HUES64 (cell line): ENCODE measurements at regions not wholly inside any gene's neighbourhood (a gene's known extent, or its start where the extent isn't known, plus 50 kb on each side); places are given as distances from the start of the nearest gene placed in this dataset.

Experiments
- H3K27ac ChIP-seq: 2 replicates; pipeline ENCODE4 v1.7.0; 2013; ENCODE audit warnings: low read depth, low read length, inconsistent platforms
- H3K27me3 ChIP-seq: 2 replicates; pipeline ENCODE4 v1.6.1; 2013; ENCODE audit warnings: mild to moderate bottlenecking, low read length; ENCODE audit not compliant: insufficient read depth
- H3K36me3 ChIP-seq: 2 replicates; pipeline ENCODE4 v1.6.1; 2013; ENCODE audit warnings: mild to moderate bottlenecking, low read length; ENCODE audit not compliant: insufficient read depth
- H3K4me1 ChIP-seq: 2 replicates; pipeline ENCODE4 v1.6.1; 2013; ENCODE audit warnings: mild to moderate bottlenecking, low read length, moderate library complexity; ENCODE audit not compliant: insufficient read depth
- H3K4me3 ChIP-seq: 2 replicates; pipeline ENCODE4 v1.5.1; 2013; ENCODE audit warnings: mild to moderate bottlenecking, low read length, moderate library complexity
- H3K9ac ChIP-seq: 2 replicates; pipeline ENCODE4 v1.6.1; 2013; ENCODE audit warnings: mild to moderate bottlenecking, low read depth, low read length
- H3K9me3 ChIP-seq: 2 replicates; pipeline ENCODE4 v1.6.1; 2013; ENCODE audit warnings: low read depth, low read length; ENCODE audit not compliant: insufficient read depth
- WGBS: fragments of 150-250, 120-280 bp; methylation state at CpG from one replicate; pipeline ENCODE4 v1.1.7; 2013; ENCODE audit warnings: missing lambda C conversion rate; 5-methylcytosine and 5-hydroxymethylcytosine counted together

DNA sequence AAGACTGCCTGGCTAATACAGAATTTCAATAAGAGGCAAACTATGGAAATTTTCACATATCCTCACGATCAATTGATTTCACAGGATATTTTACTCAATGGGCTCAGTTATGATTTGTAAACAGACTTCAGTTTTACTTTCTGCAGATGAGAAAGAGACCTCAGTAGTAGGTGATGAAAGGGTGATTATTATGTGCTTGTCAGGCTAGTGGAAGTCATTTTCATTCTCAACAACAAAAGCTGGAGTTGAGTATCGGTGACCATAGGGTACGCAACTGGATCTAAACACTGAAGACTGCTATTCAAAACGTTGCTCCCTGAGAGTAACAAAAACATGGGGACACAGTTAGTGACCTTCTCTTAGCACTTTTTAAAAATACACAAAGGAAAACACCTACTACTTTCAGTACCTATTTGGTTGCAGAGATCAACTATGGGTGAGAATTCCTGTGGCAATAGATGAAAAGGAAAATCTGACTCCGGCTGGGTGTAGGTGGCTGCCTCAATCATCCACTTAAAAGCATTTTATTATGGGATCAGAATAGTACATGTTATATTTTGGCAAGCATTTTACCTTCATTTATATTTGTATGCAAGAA lies 126.2 kb upstream of the VRK2 start:
- Histone ChIP-seq H3K27me3 (no peaks in the 10 kb centered on the region), H3K4me1 (no peaks in the 10 kb centered on the region), H3K36me3 (no peaks in the 10 kb centered on the region), H3K9ac (no peak overlapping the region), H3K27ac (no peak overlapping the region), H3K4me3 (no peak overlapping the region), H3K9me3 (no peaks in the 10 kb centered on the region)
- 92% methylated on average over 5 of the region's 5 CpGs for WGBS

DNA sequence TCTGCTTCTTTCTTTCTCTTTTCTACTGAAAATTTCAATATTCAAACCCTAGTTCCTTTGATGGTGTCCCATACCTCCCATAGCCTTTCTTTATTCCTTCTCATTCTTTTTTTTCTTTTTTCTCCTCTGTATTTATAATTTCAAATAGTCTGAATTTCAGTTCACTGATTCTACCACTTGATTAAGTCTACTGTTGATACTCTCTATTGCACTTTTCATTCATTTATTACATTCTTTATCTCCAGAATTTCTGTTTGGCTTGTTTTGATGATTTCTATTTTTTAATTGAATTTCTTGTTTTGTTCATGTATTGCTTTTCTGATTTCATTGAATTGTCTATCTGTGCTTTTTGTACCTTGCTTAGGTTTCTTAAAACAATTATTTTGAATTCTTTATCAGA lies 111.9 kb upstream of the VRK2 start:
- H3K27me3 ChIP-seq: no peaks in the 10 kb centered on the region
- no peaks in the 10 kb centered on the region; the same call in 1 of the 2 replicates for H3K9me3 ChIP-seq
- H3K36me3 ChIP-seq: no peaks in the 10 kb centered on the region
- no peak overlapping the region for H3K4me3 ChIP-seq
- no peak overlapping the region for H3K9ac ChIP-seq
- H3K27ac ChIP-seq: no peak overlapping the region
- no peaks in the 10 kb centered on the region for H3K4me1 ChIP-seq

DNA sequence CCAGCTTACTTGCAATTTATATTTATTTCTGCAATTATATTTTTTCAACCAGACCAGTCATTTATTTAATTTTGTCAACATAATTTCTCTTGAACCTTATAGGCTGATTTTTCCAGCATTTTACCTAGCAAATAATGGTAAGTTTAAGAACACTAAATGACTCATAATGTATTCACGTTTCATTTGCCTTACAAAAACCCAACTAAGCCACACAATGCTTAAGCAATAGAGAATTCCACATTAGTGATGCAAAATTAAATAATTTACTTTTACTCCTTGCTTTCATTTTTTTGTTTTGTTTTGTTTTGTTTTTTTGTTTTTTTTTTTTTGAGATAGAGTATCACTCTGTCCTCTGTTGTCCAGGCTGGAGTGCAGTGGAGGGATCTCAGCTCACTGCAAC lies 110.4 kb upstream of the VRK2 start:
- 83% methylated on average over 1 of the region's 1 CpG for WGBS
- H3K27ac ChIP-seq: no peak overlapping the region

DNA sequence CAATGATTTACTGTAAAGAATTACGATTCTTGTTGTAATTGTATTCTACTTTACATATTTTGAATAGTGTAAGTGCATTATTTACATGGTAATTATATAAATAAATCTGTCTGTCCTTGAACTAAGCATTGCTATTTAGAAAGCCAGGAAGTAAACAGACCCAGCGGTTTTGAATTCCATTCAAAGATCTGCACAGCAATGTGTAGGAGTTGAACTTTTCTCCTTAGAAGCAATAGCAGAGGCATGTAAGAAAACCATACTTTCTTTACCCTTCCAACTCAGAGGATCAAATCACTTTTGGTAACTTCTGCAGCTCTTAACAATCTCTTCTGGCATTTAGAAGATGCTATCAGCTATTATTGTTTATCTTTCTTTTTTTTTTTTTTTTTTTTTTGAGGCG lies 109.2 kb upstream of the VRK2 start:
- WGBS: 88% methylated on average over 2 of the region's 3 CpGs
- Histone ChIP-seq H3K27ac (no peak overlapping the region), H3K27me3 (no peaks in the 10 kb centered on the region), H3K36me3 (no peaks in the 10 kb centered on the region), H3K4me3 (no peak overlapping the region), H3K4me1 (no peaks in the 10 kb centered on the region), H3K9ac (no peak overlapping the region), H3K9me3 (no peaks in the 10 kb centered on the region; the same call in 1 of the 2 replicates)

More for the DNA sequence above, 110.4 kb upstream of the VRK2 start:
- H3K4me3 ChIP-seq: no peak overlapping the region
- no peak overlapping the region for H3K9ac ChIP-seq
- H3K27me3 ChIP-seq: no peaks in the 10 kb centered on the region
- no peaks in the 10 kb centered on the region for H3K4me1 ChIP-seq
- H3K9me3 ChIP-seq: no peaks in the 10 kb centered on the region; the same call in 1 of the 2 replicates
- H3K36me3 ChIP-seq: no peaks in the 10 kb centered on the region

DNA sequence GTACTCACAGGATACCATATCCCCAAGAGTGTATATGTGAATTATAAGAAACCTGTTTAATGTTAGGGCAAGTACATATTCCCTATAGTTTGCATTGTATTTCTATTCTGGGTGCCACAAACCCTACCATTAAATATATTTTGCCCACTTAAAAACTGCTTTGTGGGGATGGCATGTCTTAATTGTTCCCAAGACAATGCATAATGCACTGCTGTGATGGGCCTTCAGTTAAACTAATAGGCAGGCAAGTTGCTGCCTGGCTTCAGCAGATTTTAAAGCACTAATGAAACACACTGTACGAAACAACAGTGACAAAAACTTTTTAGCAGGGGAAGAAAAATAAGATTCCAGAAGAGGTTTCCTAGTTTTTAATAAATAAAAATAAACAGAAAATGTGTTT lies 104.8 kb upstream of the VRK2 start:
- Histone ChIP-seq H3K9me3 (no peaks in the 10 kb centered on the region), H3K4me3 (no peak overlapping the region), H3K9ac (no peak overlapping the region), H3K36me3 (no peaks in the 10 kb centered on the region), H3K27me3 (no peaks in the 10 kb centered on the region), H3K4me1 (peaks cover 3% of the 10 kb centered on the region), H3K27ac (no peak overlapping the region)
- WGBS: 100% methylated on average over 1 of the region's 1 CpG

- H3K36me3 ChIP-seq: no peaks in the 10 kb centered on the region
- H3K9ac ChIP-seq: no peak overlapping the region
- H3K9me3 ChIP-seq: no peaks in the 10 kb centered on the region
- no peaks in the 10 kb centered on the region for H3K27me3 ChIP-seq
- peaks cover 3% of the 10 kb centered on the region for H3K4me1 ChIP-seq
- no peak overlapping the region for H3K27ac ChIP-seq
- no peak overlapping the region for H3K4me3 ChIP-seq
These were observed 103.3 kb upstream of the VRK2 start for GRCh38 chr2:57943315-57943714.

DNA sequence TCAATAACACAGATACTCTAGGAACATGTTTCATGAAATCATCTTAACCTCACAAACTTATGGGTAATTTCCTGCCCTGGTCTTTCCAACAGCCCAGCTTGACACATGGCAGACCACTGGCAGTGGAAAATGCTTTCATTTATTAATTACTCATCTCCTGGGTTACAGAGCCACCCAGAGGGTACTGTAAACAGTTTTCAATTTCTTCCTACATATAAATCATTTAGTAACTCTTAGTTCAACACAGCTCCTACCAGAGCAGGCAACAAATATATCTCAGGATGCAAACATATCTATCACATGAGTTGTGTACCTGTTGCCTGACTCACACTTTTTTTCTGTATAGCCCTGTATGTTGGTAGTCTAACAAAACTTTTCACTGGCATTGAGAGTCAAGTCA lies 99.2 kb upstream of the VRK2 start:
- H3K4me1 ChIP-seq: peaks cover 3% of the 10 kb centered on the region
- no peaks in the 10 kb centered on the region for H3K36me3 ChIP-seq
- no peaks in the 10 kb centered on the region for H3K27me3 ChIP-seq
- no peak overlapping the region for H3K27ac ChIP-seq
- H3K9ac ChIP-seq: no peak overlapping the region
- no peaks in the 10 kb centered on the region for H3K9me3 ChIP-seq
- no peak overlapping the region for H3K4me3 ChIP-seq

DNA sequence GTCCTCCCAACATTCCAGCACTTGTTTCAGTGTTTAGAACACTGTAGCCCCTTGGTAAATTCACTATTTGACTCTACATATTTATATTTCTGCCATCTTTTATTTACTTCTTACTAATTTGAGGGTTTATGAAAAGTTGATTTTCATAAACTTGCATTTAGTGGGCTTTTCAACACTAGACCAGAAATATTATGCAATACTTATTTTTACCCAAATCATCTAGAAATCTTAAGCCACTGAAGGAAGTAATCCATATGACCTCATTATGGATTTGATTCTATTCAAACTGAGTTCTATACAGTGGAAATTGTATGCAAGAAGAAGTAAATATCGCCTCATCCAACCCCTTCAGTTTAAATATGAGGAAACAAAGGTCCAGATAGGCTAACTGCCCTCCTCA lies 92.6 kb upstream of the VRK2 start:
- no peaks in the 10 kb centered on the region for H3K36me3 ChIP-seq
- no peaks in the 10 kb centered on the region for H3K4me1 ChIP-seq
- H3K9ac ChIP-seq: no peak overlapping the region
- H3K4me3 ChIP-seq: no peak overlapping the region
- H3K27ac ChIP-seq: no peak overlapping the region
- H3K9me3 ChIP-seq: no peaks in the 10 kb centered on the region
- H3K27me3 ChIP-seq: no peaks in the 10 kb centered on the region
- WGBS: 100% methylated on average over 1 of the region's 1 CpG

DNA sequence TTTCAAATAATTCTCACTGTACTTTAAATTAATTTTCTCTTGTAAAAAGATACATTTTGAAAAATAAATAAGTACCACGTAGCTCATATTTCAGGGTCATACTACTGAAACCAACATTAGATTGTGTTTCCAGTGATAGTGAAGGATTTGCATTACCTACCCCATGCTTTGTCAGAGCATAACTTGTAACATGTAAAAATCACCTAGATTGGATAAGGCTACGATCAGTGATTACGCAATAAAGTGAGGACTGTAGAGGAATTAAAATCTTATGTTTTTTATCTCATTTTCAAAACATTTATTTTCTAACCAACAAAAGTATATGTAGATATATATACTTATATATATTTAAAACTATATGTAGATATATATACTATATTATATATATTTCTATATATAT lies 89.4 kb upstream of the VRK2 start:
- Histone ChIP-seq H3K4me1 (peaks cover 5% of the 10 kb centered on the region; the same call in 1 of the 2 replicates), H3K27me3 (no peaks in the 10 kb centered on the region), H3K9me3 (no peaks in the 10 kb centered on the region), H3K27ac (no peak overlapping the region), H3K36me3 (no peaks in the 10 kb centered on the region), H3K4me3 (no peak overlapping the region), H3K9ac (no peak overlapping the region)
- WGBS: no CpG with 5 or more reads among the region's 3 CpGs

DNA sequence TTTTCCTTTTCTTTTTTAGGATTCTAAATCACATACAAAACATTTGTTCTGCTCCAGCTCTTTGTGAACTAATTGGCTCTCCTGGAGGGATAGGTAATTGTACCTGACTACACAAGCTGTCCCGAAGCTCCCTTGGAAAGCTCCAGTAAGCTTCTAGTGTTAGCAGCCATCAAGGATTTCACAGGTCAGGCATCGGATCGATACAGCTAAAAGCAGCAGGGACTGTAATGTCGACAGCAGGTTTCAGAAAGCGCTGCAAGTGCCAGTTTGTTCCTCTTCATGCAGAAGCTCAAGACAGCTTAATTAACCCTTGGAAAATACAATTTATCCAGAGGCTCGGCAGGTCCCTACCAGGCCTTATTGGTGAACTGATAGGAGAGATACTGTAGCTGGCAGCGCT lies 87.2 kb upstream of the VRK2 start:
- Histone ChIP-seq H3K27ac (no peak overlapping the region), H3K4me3 (no peak overlapping the region), H3K27me3 (no peaks in the 10 kb centered on the region), H3K9ac (no peak overlapping the region), H3K36me3 (no peaks in the 10 kb centered on the region), H3K9me3 (no peaks in the 10 kb centered on the region), H3K4me1 (peaks cover 5% of the 10 kb centered on the region; the same call in 1 of the 2 replicates)
- WGBS: 88% methylated on average over 7 of the region's 7 CpGs

- H3K4me1 ChIP-seq: peaks cover 12% of the 10 kb centered on the region
- no peaks in the 10 kb centered on the region for H3K9me3 ChIP-seq
- H3K4me3 ChIP-seq: no peak overlapping the region
- no peak overlapping the region for H3K9ac ChIP-seq
- no peaks in the 10 kb centered on the region for H3K27me3 ChIP-seq
- no peaks in the 10 kb centered on the region for H3K36me3 ChIP-seq
- no peak overlapping the region for H3K27ac ChIP-seq
- 91% methylated on average over 3 of the region's 3 CpGs for WGBS
These were observed 83.7 kb upstream of the VRK2 start for GRCh38 chr2:57962861-57963260.

- Histone ChIP-seq H3K36me3 (no peaks in the 10 kb centered on the region), H3K4me1 (peaks cover 14% of the 10 kb centered on the region), H3K27me3 (no peaks in the 10 kb centered on the region), H3K9ac (no peak overlapping the region), H3K27ac (no peak overlapping the region), H3K9me3 (no peaks in the 10 kb centered on the region), H3K4me3 (no peak overlapping the region)
- 100% methylated on average over 1 of the region's 1 CpG for WGBS
These were observed 81.4 kb upstream of the VRK2 start for GRCh38 chr2:57965219-57965618.
